HG03354 (cell line): ENCODE measurements at regions not wholly inside any gene's neighbourhood (a gene's known extent, or its start where the extent isn't known, plus 50 kb on each side); places are given as distances from the start of the nearest gene placed in this dataset.

ENCODE experiments used
- ATAC-seq: cut with Tn5 transposase; IDR thresholded peaks from one replicate; pipeline ENCODE4 v1.9.1; 2021; ENCODE audit warnings: mild to moderate bottlenecking; ENCODE audit not compliant: unreplicated experiment, poor library complexity, severe bottlenecking

GRCh38 chr5:167696558-167697314 lies 594.7 kb upstream of the WWC1 start:
- ATAC-seq, result no peak

- ATAC-seq, result no peak
Measured at GRCh38 chr5:167699432-167699831, 592.0 kb upstream of the WWC1 start.

DNA sequence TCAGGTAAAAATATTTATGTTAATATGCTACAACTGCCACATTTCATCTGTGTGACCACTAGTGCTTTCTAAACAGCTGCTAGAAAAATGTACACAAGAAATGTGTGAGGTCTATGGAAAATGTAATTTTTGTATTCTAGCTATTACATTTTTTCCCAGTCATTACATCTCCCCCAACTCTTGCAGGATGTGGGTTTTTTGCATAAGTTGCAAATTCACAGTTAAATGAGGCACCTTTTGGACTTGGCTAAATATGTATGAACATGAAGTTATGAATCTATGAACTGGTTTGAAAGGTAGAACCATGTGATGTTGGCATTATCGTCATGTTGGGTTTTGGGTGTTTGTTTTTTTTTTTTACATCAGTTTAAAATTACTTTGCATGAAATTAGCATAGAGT lies 590.4 kb upstream of the WWC1 start:
- no peak for ATAC-seq

DNA sequence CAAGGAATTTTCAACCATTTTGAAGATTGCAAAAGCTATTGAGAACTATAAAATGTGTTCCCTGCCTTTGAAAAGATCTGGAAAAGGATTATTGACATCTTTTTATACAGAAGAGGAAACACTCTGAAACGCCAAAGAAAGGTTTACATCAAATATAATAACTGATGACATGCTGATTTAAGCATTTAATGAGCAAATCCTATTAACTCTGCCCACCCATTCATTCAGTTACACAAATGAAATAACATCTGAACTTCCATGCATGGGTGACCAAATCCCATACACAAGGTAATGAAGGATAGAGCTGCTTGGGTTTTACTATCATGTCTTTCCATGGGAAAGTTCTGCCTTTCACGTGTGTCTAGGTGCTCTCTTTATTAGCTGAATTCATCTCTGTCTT lies 589.4 kb upstream of the WWC1 start:
- no peak for ATAC-seq

- no peak for ATAC-seq
Measured at GRCh38 chr5:167708449-167708848, 583.0 kb upstream of the WWC1 start.

DNA sequence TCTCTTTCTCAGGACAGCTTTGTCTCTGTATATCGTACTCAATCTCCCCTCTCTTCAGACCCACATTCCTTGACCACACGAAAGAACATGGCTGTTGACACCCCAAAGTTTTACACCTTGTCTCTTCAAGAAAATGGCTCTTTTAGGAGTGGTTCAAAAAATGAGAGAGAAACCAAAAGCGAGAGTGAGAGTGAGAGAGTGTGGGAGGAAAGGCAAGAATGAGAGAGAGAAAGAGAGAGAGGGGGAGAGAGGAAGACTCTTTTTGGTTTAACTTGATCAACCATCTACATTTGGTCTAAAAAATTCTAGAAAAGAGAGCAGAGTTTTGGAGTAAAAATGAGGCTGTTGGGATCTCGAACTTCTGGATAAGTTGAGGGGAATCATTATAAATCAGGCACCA lies 581.8 kb upstream of the WWC1 start:
- peak; percentile 71 for ATAC-seq

DNA sequence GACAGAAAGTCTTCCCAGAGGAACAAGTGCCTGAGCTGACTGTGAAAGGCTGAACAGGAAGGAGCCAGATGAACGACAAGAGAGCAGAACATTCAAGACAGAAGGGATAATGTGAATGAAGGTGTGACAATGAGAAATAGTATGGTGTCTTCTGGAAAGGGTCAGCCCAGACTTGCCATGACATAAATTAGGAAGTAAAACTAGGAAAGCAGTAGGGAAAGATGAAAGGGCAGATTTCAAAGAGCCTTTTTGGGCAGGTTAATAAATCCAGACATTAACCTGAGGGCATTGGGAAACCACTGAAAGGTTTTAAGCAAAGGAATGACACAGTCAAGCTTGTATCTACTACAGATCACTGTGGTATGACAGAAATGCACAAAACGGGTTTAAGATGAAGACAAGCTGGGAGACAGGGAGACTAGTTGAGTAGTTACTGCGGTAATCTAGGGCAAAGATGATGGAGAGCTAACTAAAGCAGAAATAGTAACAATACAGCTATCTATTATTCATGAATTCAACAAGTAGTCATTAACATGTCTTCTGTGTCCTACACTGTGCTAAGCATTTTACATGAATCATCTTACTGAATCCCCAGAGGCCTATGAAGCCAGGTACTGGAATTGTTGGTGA lies 580.9 kb upstream of the WWC1 start:
- no peak for ATAC-seq

DNA sequence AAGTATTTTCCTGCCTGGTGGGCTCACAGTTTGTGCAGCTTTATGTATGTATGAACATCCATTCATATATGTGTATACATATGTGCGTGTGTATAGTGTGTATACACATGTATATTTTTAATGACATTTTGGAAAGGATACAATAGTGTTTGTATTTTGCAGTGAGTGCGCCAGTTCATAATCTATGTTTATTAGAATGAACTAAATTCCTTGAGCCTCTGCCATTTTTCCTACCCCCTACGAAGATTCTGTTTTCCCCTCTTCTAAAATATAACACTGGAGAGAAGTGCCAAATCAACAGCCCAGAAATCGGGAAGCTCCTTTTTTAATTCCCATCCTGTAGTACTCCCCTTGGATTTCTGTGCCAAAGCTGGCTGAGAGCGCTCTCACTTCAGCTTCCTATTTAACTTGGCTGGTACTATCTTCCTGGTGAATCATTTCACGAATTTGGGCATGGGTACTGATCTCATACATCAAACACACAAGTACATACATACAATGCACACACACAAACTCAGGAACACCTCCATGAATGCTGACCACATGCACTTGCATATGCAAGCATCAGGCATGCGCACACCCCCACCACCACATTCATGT lies 578.4 kb upstream of the WWC1 start:
- ATAC-seq, result no peak

DNA sequence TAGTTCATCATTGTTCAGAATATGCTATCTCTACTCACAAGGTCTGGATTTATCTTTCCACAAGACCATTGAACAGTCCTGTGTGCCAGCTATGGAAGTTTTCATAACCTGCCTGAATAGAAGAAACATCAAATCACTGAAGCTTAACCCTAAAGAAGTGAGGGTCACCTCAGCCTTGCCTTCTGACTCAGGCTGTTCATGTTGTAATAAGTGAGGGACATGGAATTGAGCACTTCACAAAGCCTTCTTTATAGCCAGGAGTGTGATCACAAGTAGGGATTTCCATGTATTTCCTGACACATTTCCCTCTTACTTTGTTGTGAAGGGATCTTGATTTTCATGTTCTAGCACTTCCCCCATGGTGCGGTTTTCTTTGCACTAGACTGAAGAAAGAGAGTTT lies 577.5 kb upstream of the WWC1 start:
- ATAC-seq, result no peak

- ATAC-seq, result no peak
Measured at GRCh38 chr5:167716126-167716775, 575.2 kb upstream of the WWC1 start.

DNA sequence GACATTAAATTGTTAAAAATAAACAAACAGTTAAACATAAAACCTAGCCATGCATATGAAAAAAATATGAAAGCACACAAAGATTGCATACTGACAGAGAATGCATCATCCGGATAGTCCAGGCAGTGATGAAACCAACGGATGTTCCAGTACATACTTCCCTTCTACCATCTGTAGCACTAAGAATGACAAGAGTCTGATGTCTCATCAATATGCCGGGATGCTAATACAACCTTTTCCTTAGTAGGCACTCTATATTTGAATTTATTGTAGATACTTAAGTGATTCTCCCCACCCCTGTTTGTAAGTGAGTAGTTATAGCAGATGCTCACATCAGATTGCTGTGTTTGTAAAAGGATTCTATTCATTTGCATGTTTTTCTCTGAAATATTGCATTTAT lies 571.2 kb upstream of the WWC1 start:
- ATAC-seq, result no peak

DNA sequence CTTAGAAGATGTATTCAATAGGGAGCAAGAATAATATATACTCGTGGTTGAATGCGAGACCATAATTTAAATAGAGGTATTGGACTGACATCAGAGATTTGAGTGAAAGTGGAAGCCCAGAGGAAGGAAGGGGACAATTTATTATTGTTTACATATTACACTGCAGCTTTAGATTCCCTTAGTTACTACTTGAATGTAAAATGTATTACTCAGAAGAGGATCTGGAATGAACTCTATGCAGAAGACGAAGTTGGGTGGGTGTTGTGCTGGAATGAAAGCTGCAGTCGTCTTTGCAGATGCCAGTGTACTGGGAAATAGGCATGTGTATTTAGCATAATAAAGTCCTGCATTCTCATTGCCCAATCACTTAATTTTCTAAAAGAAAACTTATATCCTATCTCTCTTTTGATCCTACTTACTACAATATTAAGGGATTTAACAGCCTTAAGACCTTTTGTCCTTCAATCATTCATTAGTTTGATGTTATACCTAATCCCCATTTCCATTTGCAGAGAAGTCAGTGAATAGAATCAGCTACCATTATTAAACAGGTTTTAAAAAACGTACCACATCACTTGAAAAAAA lies 570.7 kb upstream of the WWC1 start:
- ATAC-seq, result no peak

DNA sequence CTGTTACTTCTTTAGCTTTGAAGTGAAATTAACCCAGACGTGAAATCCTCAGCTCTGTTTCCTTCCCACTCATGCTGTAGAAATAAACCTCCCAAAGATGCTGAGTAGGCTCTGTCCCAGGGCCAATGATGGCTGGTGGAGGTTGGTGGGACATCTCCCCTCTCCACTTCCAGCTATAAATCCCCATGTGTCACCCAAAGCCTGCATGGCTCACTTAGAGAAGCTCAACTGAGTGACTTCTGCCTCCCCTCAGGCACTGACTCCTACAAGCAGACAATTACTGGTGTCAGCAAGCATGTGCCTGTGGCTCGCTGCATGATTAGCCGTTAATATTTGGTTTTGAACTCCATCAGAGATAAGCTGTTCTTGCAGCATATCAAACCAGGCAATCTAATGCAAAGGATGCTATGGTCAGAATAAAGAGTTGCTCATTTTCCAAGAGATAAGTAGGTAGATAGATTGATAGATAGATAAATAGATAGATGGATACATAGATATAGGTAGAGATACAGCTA lies 569.5 kb upstream of the WWC1 start:
- ATAC-seq, result no peak

- ATAC-seq, result peak; percentile 99
Measured at GRCh38 chr5:167723254-167723871, 568.1 kb upstream of the WWC1 start.

- ATAC-seq, result no peak
Measured at GRCh38 chr5:167725264-167725663, 566.2 kb upstream of the WWC1 start.

DNA sequence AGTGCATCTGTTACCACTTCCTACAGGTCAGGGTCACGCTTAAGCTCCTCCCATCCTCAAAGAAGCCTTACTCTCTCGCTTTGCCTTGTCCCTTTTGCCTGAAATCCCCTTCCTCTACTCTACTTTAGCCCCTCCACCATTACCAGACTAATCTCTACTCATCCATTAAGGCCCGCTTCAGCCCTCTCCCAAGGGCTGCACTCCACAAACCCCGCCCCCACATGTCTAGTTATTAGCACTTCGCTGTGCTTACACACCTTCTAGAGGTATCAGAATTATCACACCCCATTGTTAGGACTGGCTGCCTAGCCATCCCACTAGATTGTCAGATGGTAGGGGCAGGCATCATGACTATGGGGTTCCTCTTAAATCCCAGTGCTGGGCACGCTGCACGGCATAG lies 565.7 kb upstream of the WWC1 start:
- no peak for ATAC-seq

- no peak for ATAC-seq
Measured at GRCh38 chr5:167726642-167727041, 564.8 kb upstream of the WWC1 start.

DNA sequence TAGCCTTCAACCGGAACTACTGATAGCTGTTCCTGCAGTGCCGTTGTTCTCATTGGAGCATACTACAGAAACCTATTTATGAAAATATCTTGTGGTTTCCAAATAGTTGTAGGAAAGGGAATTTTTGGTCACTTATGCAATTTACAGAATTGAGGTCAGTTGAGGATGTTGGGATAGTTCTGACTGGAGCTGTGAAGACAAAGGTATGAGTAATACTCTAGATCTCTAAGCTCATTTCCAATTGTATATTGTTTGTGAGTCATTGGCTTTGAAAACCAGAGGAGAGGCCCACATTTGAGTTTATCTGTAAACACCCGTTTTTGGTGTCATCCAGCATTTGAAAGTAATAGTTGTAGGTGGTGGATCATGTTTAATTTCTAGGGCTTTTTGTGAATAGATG lies 561.3 kb upstream of the WWC1 start:
- no peak for ATAC-seq

- no peak for ATAC-seq
Measured at GRCh38 chr5:167730656-167731055, 560.8 kb upstream of the WWC1 start.

DNA sequence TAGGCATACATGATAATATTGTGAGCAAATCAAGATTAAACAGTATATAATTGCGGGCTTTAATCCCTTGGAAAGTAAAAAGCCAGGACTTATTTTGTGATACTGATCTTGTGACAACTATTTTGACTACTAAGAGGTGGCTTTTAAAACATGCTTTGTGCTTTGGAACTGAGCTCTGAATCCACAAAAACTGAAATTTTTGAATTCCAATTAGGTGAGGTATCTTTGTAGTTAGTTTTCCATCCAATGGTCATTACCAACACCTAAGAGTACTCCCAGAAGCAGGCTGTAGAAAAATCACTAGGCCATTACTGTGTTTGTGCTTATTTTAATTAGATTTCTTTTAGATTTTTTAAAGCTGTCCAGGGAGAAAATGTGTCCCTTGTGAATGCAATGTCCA lies 559.5 kb upstream of the WWC1 start:
- ATAC-seq, result no peak
